ENCODE measurements at regions not wholly inside any gene's neighbourhood (a gene's known extent, or its start where the extent isn't known, plus 50 kb on each side); places are given as distances from the start of the nearest gene placed in this dataset.

DNA sequence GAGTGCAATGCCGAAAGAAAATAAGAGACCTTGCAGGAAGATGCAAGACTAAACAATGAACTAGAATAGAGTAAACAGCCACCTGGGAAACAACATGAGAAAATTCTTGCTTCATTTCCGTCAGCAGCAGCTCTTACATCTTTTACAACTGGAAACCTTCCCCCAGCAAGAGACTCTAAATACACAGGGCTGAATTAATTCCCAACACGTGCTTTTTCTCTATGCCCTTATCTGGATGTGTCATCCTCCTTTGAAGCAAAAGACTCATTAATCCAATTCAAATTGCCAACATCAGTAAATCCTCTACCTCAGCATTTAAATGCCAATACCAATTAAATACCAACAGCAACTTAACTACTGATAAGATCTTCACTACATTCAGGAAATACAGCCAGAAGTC, 99.0 kb upstream of the PDE1C start:
- DNase-seq: no peak

DNA sequence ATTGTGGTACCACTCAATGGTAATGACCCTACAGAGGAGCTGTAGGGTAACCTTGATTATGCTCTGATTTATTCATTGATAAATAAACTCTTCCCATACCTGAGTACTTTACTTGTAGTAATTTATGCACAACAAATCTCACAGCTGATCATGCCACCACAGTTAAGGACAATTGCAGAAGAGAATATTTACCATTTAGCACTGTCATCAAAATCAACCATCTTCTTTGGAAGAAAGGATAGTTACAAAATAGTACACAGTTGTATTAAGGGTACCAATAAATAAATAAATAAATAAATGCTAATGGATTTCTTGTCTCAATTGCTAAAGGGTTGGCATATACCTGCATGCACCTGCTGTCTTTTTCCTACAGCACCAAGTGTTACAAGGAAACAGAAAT, 97.6 kb upstream of the PDE1C start:
- no peak for DNase-seq

DNA sequence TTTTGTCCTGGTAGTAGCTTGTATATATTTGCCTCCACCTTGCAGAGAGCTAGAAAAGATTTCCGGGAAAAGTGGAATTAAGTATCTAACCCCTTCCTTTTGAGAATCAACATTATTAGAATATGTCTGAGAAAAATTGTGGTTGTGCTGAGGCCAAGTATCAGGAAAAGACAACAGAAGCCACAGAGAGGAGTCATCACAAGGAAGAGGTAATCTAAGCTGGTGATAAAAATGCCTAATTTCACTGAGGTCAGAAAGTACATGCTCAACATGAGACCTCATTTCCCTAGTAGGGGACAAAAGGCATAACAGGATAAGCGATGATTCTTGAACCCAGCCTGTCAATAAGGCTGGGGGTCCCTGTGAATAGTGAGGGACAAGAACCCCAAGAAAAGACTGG, 97.0 kb upstream of the PDE1C start:
- DNase-seq: no peak

DNA sequence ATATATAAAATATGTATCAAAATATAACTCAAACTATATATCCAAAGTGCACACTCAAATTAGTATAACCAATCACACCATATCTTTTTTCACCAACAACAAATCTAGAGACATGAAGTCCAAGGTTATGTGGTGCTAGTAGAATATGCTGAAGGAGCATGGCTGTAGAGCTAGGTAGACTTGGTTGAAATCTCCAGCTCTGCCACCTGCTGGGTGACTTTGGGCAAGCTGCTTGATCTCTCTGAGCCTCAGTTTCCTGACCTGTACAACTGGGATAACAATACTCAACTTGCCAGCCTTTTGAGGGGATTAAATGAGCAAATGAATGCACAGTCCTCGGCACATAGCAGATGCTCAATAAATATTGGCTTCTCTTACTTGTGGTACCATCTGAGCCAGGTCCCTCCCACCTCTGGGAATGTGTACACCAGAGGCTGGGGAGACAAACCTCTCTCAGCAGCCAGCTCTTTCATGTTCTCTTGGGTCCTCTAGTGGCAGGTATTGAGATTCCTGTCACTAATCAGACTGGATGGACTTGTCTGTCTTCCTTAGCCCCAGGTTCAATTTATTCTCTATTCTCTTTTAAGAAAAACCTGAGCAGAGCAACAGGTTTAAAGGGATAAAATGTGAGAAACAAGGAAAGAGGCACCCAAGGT, 94.3 kb upstream of the PDE1C start:
- no peak for DNase-seq

DNA sequence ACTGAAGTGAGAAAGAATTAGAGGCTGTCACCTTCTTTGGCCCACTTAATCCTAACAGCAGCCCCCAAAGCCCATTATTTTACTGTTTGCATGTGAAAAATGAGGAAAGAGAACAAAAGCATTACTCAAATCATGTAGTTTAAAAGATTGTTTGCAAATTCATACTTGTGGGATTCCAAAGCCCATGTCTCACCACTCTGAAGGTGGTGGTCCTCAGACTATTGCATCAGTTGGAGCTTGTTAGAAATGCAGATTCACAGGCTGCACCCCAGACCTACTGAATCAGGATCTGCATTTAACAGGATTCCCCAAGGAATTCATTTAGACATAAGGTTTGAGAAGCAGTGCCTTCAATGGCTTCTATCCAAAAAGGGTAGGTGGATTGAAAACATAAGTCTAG, 93.7 kb upstream of the PDE1C start:
- DNase-seq: no peak

DNA sequence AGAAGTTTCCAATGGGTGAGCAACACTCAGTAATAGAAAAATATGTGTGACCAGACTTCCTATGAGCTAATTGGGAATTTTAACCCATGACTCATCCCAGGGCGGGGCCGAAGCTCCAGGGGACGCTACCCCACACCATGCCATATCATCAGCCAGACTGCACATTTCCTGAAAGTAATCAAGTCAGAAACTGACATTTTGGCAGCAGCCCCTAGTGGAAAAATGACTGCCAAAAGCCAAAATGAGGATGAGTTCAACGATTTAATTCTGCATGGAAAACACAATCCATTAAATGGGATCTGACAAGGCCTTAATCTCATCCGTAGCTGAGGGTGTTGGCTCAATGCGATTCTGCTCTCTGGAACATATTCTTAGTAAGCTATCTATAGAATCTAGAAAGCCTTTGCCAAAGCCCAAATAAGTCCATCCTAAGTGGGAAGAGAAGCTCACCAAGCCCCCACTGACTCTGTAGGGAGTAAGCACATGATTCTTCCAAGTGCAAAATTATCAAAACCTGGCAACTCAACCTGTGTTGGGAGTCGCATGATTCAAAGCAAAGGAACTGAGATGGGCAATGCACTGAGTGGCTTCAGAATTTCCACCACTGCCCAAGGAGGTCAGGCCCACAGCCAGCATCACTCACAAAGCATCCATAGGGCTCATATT, 93.1 kb upstream of the PDE1C start:
- no peak for DNase-seq

DNA sequence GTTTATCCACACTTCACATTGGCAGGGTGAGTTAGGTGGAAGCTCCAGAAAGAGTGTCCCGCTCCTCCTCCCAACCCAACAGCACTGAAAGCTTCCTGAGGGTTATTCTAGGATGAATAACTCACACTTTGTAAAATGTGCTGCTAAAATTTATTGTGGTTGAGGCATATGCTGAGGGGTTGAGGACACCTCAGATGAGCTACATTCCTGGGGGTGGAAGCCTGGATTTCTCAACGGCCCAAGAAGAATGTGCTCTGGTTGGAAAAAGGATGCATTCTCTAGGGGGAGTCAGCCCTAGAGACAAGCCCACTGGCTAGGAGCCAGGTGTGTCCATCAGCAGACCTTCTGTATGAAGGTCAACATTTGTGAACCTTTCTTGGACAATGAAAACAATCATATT, 91.5 kb upstream of the PDE1C start:
- DNase-seq: no peak

DNA sequence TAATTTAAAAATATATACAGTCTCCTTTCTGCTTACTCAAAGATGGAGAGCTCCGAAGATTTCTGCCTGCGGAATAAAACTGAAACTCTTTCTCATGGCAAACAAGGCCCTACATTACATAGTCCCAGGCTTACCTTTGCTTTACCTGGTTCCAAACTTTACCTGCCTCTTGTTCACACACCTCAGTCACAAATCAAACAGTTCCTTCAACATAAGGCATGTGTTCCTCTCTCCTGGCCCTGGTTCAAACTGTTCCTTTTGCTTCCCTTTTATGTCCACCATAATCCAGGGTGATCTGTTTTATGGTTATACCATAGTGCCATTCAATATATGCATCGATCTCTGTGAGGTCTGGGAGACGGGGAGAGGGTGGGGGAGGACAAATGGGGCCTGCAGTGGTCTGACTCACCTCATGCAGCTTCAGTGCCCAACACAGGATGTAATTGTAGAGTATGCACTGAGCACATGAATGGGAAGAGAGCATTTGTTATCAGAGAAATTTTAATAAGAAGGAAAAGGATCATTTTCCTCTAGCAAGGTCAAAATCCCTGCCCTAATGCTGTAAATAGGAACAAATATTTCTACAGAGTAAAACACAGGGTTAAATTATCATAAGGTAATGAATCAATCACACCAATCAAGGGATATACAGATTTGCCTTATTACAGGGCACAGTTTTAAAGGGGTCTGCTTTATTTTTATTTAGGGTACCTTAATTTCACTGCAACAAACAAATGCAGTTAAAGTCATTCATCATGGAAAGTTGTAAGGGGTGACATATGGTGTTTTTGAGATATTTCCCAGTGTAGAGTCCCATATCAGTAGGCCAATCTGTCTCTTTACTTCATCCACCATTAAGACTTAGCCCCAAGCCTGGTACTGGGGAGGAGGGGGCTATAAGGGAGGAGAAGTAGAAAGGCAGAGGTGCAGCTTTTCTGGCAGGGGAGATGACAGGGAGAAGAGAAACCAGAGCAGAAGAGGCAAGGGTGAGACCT, 88.8 kb upstream of the PDE1C start:
- DNase-seq: no peak

DNA sequence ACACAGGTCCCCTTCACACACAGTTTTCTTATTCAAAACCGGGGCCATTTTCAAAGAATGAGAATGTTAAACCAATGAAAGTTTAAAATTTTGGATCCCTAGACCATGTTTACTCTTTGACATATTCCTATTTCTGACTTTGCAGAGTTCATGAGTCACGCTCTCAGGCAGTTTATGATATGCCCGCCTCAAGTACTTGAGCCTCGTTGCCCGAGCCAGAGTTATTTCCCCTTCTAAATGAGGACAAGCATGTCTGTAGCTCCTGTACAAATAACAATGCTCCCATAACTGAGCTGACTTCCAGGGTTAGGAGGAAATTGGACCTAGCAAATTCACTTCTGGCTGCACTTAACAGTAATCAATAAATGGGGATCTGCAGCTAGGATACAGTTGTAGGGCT, 87.9 kb upstream of the PDE1C start:
- no peak for DNase-seq

DNA sequence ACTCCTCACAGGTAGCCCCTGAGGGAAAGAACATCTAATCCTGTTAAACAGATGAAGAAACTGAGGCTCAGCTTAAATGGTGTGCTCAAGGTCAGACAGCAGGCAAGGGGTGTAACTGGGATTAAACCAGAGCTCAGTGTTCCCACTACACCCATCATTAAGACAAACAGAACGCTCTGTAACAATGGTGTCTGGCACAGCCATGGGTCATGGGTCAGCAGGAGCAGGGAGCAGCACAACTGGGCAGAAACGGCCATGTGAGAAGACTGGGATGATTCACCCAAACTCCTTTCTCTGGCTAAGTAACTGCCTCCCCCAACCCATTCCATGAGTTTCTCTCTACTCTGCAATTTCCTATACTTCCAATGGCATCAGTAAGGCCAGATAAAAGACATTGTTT, 85.5 kb upstream of the PDE1C start:
- no peak for DNase-seq

DNA sequence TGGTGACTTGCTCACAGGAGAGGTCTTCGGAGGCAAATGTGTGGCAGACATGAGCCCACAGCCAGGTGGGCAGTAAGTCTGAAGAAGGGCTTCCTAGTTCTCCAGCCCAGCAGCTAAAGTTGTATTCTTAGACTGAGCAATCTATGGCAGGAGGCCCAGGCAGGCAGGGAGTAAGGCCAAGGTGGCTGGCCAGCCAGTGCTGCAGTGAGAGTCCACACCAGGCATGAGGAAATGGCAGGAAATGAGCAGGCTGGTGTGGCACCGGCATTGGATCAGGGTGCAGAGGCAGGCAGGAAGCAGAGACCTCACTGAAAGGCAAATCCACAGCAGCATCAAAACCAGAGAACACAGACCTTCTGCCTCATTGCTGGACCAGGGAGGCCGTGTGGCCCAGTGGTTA, 84.6 kb upstream of the PDE1C start:
- DNase-seq: no peak

DNA sequence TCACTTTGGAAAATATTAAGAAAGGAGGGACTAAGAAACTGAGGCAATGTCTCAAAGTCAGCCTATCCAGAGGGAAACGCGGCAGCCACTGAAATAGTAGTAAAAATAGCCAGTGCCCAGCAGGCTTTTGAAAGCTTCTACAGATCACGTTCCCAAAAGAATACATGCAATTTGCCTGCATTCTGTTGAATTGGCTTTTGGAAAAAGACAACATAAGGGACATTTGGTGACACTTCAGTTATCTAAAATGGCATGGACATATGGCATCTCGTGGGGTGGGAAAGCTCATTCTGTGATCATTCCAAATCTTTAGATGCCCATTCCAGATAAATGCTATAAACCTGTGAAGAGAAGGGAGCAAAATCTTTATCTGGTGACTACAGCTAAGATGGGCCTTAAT, 82.8 kb upstream of the PDE1C start:
- no peak for DNase-seq

DNA sequence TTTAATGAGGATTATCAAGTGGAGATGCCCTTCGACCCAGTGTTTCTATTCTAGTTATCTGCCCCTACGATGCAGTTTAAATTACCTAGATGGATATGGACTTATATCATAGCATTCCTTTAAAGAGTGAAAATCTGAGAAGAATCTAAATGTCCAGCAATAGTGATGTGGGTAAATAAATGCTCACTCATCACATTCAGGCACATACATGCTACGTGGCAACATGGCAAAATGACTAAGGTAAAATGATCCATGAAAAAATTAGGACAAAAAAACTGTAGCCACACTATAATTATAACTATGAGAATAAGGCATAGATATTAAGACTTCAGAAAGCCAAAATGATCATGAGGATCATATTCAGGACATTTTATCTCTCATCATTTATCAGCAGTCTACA, 82.4 kb upstream of the PDE1C start:
- no peak for DNase-seq

DNA sequence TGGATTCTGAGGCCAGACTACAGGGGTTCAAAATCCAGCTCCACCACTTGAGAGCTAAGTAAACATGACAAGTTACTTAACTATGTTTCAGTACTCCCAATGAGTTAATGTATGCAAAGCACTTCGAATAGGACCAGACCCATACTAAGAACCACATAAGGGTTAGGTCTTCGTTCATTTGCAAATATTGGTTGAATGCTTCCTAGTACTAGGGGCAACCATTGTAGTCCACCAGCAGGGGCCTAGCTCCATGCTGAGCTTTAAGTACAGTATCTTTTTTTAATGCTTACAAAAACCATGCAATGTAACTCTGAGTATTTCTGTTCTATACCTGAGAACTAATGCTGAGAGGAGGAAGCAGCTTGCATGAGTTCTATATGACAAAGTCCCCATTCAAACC, 80.4 kb upstream of the PDE1C start:
- DNase-seq: no peak

DNA sequence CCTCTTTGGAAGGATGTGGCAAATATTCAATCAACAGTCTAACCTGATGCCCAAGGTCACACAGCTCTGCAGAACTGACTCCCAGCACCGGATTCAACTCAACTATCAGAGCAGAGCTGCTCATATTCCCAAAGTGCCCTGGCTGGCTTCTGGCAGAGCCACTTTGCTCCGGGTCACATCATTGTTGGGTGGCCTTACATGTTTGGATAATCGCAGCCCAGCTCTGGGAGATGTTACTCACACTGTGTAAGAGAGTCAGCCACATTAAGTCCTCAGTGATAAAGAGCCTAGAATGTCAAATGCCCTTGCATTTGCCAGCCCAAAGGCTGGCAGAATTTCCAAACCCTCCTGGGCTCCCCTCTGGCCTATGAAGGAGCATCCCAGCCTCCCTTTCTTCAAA, 79.8 kb upstream of the PDE1C start:
- no peak for DNase-seq

DNA sequence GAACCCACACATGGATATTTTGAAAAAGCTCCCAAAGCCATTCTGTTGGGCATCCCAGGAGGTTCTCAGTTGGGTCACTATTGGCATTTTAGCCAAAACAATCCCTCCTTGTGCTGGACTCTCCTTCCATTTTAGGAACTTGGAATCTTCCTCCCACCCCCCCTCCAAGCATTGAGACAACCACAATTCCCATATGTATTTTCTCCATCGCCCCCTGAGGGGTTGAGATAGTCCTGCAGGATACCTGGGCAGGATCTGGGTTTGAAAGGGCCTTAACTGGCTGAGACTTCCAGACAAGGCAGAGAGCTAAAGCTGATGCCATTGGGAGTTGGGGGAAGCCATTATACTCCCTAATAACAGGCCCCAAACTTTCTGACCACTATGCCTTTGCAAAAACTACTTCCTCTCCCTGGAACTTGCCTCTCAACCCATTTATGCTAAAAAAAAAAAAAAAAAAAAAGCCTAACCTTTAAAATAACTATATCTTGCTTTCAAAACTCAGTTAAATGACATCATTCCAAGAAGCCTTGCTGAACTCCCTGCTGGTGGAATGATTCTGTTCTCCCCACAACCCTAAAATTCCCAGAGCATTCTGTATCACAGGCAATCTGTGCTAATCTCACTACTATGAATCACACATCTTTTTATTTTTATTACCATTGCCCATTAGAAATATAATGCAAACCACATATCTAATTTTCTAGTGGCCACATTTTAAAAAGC, 77.5 kb upstream of the PDE1C start:
- no peak for DNase-seq

DNA sequence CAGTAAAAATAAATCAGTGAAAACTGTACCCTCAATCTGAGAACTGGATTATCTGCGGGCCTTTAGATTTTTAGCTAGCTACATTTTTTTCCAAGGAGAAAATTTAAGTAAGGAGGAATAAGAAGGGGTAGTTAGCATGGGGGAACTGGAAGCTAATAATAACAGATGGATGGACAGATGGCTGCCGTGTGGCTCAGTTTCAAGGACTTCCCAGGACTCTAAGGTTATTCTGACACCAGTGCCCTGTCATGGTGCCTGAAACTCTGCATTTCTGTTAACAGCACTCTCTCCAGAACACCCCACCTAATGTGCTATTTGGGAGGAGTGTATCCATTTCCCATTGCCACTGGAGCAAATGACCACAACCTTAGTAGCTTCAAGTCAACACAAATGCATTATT, 75.7 kb upstream of the PDE1C start:
- no peak for DNase-seq

DNA sequence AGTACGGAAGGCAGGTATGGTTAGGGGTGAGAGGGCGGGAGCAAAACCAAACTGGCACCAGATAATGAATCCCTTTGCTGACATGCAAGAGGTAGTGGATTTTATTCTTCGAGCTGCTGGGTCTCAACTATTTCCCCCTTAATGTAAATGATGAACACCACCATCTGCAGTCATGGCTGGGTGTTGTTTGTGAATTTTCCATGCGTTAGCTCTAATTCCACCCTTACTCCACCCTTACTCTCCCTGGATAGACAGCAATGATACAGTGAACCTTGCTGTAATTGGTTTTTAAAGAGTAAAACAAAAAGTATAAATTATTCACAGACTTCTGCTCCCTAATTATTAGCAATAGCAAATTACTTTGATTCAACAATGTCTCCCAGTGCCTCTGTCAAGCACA, 74.5 kb upstream of the PDE1C start:
- no peak for DNase-seq

DNA sequence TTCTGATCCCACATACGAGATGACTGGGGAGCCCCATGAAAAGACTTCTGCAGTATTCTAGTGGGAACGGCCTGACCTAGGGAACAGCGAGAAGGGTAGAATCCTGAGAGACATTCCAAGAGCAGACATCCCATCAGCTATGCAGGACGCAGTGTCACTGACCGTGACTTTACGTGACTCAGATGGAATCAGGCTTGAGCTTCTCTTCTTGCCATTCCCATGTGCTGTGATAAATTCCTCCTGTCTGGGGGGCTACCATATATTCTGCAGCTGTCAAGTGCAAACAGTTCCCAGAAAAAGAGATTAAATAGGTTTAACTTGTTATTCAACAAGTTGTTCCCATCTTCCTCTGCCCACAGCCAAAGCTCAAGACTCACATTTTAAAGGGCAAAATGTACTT, 73.1 kb upstream of the PDE1C start:
- no peak for DNase-seq

DNA sequence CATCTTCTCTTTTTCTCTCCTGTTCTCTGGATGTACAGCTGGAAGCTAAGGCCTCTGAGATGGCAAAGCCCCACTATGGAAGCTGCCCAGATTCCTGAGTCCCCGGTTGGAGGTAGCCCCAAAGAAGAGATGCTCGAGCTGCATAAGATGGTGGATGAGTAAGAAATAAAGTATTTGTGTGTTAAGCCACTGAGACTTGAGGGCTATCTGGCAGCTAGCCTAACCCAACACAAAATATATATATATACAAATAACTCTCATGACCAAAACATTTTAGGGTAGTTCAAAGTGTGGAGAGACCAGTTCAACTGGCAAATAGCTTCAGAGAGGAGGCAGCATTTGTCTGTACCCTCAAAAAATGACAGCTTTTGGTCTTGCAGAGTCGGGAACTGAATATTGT, 72.4 kb upstream of the PDE1C start:
- DNase-seq: no peak

DNA sequence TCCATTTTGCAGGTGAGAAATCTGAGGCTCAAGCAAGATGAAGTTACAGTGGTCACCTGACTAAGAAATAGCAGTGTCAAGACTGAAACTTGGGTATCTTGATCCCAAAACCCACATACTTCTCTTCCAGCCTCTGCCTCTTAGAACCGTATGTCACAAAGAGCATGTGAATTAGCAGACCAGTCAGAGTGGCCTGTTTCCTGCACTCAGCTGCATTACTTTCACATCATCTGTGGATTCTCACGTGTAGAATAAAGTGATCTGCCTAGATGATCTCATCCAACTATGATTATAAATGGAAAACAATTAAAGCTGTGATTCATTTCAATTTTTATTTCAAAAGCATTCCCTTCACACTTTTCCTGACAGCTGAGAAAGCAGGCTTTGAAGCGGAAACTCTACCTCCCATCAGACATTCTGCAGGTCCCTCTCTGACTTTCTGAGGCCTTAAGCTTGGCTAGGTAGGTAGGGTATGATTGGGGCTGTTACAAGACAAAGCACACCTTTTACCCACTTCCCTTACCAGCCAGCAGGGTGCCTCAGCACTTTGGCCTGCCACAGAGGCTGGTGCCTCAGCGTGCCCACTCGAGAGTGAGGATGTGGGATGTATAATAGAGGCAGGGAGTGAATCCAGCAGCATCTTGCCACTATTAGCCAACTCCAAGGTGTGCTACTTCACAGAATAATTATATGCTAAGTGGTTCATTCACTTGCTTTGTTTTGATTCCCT, 70.2 kb upstream of the PDE1C start:
- DNase-seq: no peak

DNA sequence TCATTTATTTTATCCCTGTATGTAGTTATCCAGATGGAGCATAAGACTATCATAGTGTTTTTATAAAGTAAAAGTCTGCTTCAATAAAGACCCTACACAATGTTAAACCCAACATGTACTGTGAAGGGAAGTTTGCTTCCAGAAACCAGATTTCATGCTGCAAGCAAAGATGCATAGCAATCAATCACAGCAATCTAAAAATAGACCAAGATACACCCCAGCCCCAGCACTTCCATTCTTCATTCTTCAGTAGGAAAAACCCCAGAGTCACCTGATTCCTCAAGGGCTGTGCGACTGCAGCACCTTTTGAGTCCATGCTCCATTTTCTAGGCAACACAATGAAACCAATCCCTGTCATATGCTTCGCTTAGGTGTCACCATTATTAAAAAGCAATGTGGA, 66.9 kb upstream of the PDE1C start:
- DNase-seq: no peak

DNA sequence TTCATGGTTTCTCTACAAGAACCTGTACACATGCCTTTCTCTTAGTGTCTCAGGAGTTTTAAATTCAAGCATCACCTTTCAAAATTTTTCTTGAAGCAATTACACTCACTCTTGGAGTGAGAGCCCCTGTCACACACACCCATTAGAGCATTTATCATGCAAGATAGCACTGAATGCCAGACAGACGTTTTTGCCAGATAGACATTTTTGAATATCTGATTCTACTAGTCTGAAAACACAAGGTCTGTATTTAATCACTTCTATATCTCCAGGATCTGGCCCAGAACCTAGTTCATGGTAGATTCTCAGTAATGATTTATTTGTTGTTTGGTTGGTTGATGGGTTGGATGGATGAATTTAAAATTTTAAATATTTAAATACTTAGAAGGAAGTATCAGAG, 60.9 kb upstream of the PDE1C start:
- DNase-seq: no peak
